Endothelial cell of umbilical vein (primary cell): ENCODE measurements at regions not wholly inside any gene's neighbourhood (a gene's known extent, or its start where the extent isn't known, plus 50 kb on each side); places are given as distances from the start of the nearest gene placed in this dataset.

Source experiments
- BruUV-seq: library from RNA; stranded (reverse); fragments of 400-500 nt; replicated peaks from 2 replicates; lab custom pipeline; 2021; lab: Mats Ljungman, UMichigan
- CTCF ChIA-PET: fragments of 300-600, 350-600 bp; sonication (Branson Sonifier 250); formaldehyde crosslinking; loops from one replicate; lab custom pipeline; 2021; ENCODE audit warnings: antibody characterized with exemption, inconsistent platforms; lab: Charles Lee
- POLR2A ChIA-PET: fragments of 300-600, 350-600 bp; sonication (Branson Sonifier 250); formaldehyde crosslinking; loops from one replicate; lab custom pipeline; 2021; ENCODE audit warnings: antibody characterized with exemption, inconsistent platforms; lab: Charles Lee
- DNase-seq: peaks from one replicate; pipeline ENCODE4 v3.0.0-alpha.2; 2011; ENCODE audit warnings: low read depth, low spot score
- FAIRE-seq: peaks from 2 replicates; lab custom pipeline; 2011; peaks lifted over from hg19 to GRCh38; lab: Jason Lieb, UNC
- H2AFZ ChIP-seq: 2 replicates; pipeline ENCODE4 v1.6.0; 2012; ENCODE audit warnings: low read depth, low read length, control low read depth, inconsistent platforms
- H3K27ac ChIP-seq: 2 replicates; pipeline ENCODE4 v1.5.1; 2011; ENCODE audit warnings: low read depth, mild to moderate bottlenecking, control low read depth, low read length, moderate library complexity; ENCODE audit not compliant: insufficient read depth
- H3K27me3 ChIP-seq, 2 experiments: 2 replicates each; pipeline versions ENCODE4 v1.6.0 to v1.6.1; 2011; ENCODE audit warnings: low read length in 2 of 2, mixed read lengths in 1 of 2; ENCODE audit not compliant: control insufficient read depth in 2 of 2, insufficient read depth in 2 of 2
- H3K36me3 ChIP-seq, 2 experiments: 2 replicates in 1 of 2; 3 replicates in 1 of 2; pipeline ENCODE4 v1.5.1; 2011; ENCODE audit warnings: low read length in 2 of 2, mild to moderate bottlenecking in 1 of 2, moderate library complexity in 1 of 2; ENCODE audit not compliant: control insufficient read depth in 2 of 2, insufficient read depth in 2 of 2; ENCODE audit errors: extremely low read depth in 1 of 2
- H3K4me1 ChIP-seq: 3 replicates; pipeline ENCODE4 v1.5.1; 2011; ENCODE audit warnings: mild to moderate bottlenecking, low read length; ENCODE audit not compliant: control insufficient read depth, insufficient read depth; ENCODE audit errors: extremely low read depth
- H3K4me2 ChIP-seq: 2 replicates; pipeline ENCODE4 v1.6.1; 2011; ENCODE audit warnings: low read length, control low read depth, mixed read lengths; ENCODE audit not compliant: insufficient read depth
- H3K4me3 ChIP-seq, 3 experiments: fragments of 200-600 bp in 1 of 3; sonication (generic), shearing (Covaris generic) in 1 of 3; replicated peaks in 1 of 3; 2 replicates each; pipeline ENCODE4 v1.5.1; 2011 to 2016; ENCODE audit warnings: control low read depth in 3 of 3, low read length in 3 of 3, mild to moderate bottlenecking in 2 of 3, inconsistent platforms in 1 of 3, low read depth in 1 of 3, moderate library complexity in 1 of 3; ENCODE audit not compliant: insufficient read depth in 1 of 3
- H3K79me2 ChIP-seq: 2 replicates; pipeline ENCODE4 v1.6.0; 2012; ENCODE audit warnings: low read length, inconsistent platforms; ENCODE audit not compliant: control insufficient read depth, insufficient read depth
- H3K9ac ChIP-seq: replicated peaks from 2 replicates; pipeline ENCODE3; 2011; ENCODE audit warnings: low read length, control low read depth; ENCODE audit not compliant: insufficient read depth; ENCODE audit errors: extremely low read depth
- H3K9me1 ChIP-seq: replicated peaks from 3 replicates; pipeline ENCODE4 v1.6.0; 2011; ENCODE audit warnings: mild to moderate bottlenecking, low read length; ENCODE audit not compliant: control insufficient read depth, insufficient read depth; ENCODE audit errors: extremely low read depth
- H3K9me3 ChIP-seq: replicated peaks from 2 replicates; pipeline ENCODE4 v1.5.1; 2012; ENCODE audit warnings: low read length, inconsistent platforms; ENCODE audit not compliant: control insufficient read depth, insufficient read depth
- H4K20me1 ChIP-seq: replicated peaks from 2 replicates; pipeline ENCODE3; 2011; ENCODE audit warnings: mild to moderate bottlenecking, low read length; ENCODE audit not compliant: control insufficient read depth, insufficient read depth; ENCODE audit errors: extremely low read depth
- CTCF ChIP-seq, 2 donors: IDR thresholded peaks; 1 replicate in 1 of 2; 2 replicates in 1 of 2; pipeline ENCODE4 v1.5.1; 2011; ENCODE audit warnings: low read length in 2 of 2, mild to moderate bottlenecking in 2 of 2, moderate library complexity in 2 of 2, control low read depth in 1 of 2, inconsistent platforms in 1 of 2, low read depth in 1 of 2; ENCODE audit not compliant: insufficient read depth in 1 of 2; ENCODE audit errors: extremely low read depth in 1 of 2
- EZH2 ChIP-seq: IDR thresholded peaks from 2 replicates; pipeline ENCODE4 v1.6.1; 2012; ENCODE audit warnings: borderline replicate concordance, low read depth, mild to moderate bottlenecking, moderate library complexity, low read length, inconsistent platforms; ENCODE audit not compliant: severe bottlenecking
- FOS ChIP-seq: IDR thresholded peaks from 2 replicates; pipeline ENCODE4 v1.6.1; 2011; ENCODE audit warnings: mild to moderate bottlenecking, low read length, moderate library complexity, borderline replicate concordance; ENCODE audit not compliant: insufficient read depth
- GATA2 ChIP-seq: IDR thresholded peaks from 2 replicates; pipeline ENCODE4 v1.7.0; 2011; ENCODE audit warnings: low read depth, mild to moderate bottlenecking, moderate library complexity, mixed read lengths, low read length; ENCODE audit not compliant: insufficient read length, insufficient read depth
- JUN ChIP-seq: IDR thresholded peaks from 2 replicates; pipeline ENCODE4 v1.6.1; 2011; ENCODE audit warnings: borderline replicate concordance, low read depth; ENCODE audit not compliant: insufficient read length, insufficient read depth
- MAX ChIP-seq: IDR thresholded peaks from 2 replicates; pipeline ENCODE4 v1.6.1; 2011; ENCODE audit not compliant: insufficient read depth, insufficient read length
- MYC ChIP-seq: IDR thresholded peaks from one replicate; pipeline ENCODE4 v1.6.1; 2011; ENCODE audit warnings: mild to moderate bottlenecking, low read depth, low read length
- POLR2A ChIP-seq: IDR thresholded peaks from 2 replicates; pipeline ENCODE4 v1.6.1; 2012; ENCODE audit warnings: low read depth, mild to moderate bottlenecking, control low read depth, low read length
- POLR2AphosphoS5 ChIP-seq: IDR thresholded peaks from 2 replicates; pipeline ENCODE4 v1.6.1; 2012; ENCODE audit warnings: low read depth, mild to moderate bottlenecking, control low read depth, low read length, moderate library complexity; ENCODE audit not compliant: insufficient read depth
- dilution Hi-C: fragments of 300-500 bp; cut with MboI; formaldehyde crosslinking; loops from one replicate; pipeline ENCODE4 v1.15.0; 2019; ENCODE audit warnings: low sequenced_read_pairs; ENCODE audit not compliant: extremely low pct_ligation_motif_present
- intact Hi-C: fragments of 100-400 bp; cut with micrococcal nuclease; formaldehyde crosslinking; loops from one replicate; pipeline ENCODE4 v1.10.0; 2022

GRCh38 chr3:146334151-146334550 is 83.2 kb upstream of the PLSCR4 start:
- H3K27me3 ChIP-seq, result no peaks in the 10 kb centered on the region
- CTCF ChIA-PET, result interaction anchor here (0.6 to 6.5 kb wide), 7 partner anchors 238 to 304 kb away, joined by 3 to 98 read pairs (median 4); no protein-coding TSS in a partner anchor
- dilution Hi-C loops (no loop called here), intact Hi-C loops (loop anchor here (1.0 to 5.0 kb wide), 4 partner anchors 173 to 306 kb away; no protein-coding TSS in a partner anchor)
- FAIRE-seq, result no peak
- TF ChIP-seq CTCF (IDR thresholded peaks at IDR 0.05; ENCODE audit: extremely low read depth in 1 of 2, insufficient read depth in 1 of 2, low read depth in 1 of 2, low read length in 2 of 2) (peak in 1 of 2 donors; percentile 21), FOS (no peak)
- H3K9me1 ChIP-seq, result no peaks in the 10 kb centered on the region
- POLR2A ChIA-PET, result no interaction called here
- no peaks in the 10 kb centered on the region for H4K20me1 ChIP-seq
- no peak overlapping the region for H3K4me2 ChIP-seq
- H3K79me2 ChIP-seq, result no peaks in the 10 kb centered on the region
- no peak overlapping the region for H3K9ac ChIP-seq
- H3K27ac ChIP-seq, result no peak overlapping the region
- no peak overlapping the region for H3K4me3 ChIP-seq
- no peaks in the 10 kb centered on the region for H3K36me3 ChIP-seq
- no TSS peak for BruUV-seq
- no peaks in the 10 kb centered on the region for H3K9me3 ChIP-seq
- H2AFZ ChIP-seq, result no peak overlapping the region
- peak; percentile 46 for DNase-seq
- H3K4me1 ChIP-seq, result no peaks in the 10 kb centered on the region

GRCh38 chr3:146331967-146332366 is 81.1 kb upstream of the PLSCR4 start:
- H3K4me1 ChIP-seq, result peaks cover under 1% of the 10 kb centered on the region
- CTCF ChIA-PET, result interaction anchor here (1.0 to 6.5 kb wide), 4 partner anchors 135 to 263 kb away, joined by 5 to 98 read pairs (median 6); no protein-coding TSS in a partner anchor
- no peak for FAIRE-seq
- H3K79me2 ChIP-seq, result no peaks in the 10 kb centered on the region
- no peak overlapping the region for H3K27ac ChIP-seq
- TF ChIP-seq GATA2 (no peak), JUN (no peak), EZH2 (no peak), FOS (no peak), MYC (no peak), MAX (no peak), CTCF (IDR thresholded peaks at IDR 0.05; ENCODE audit: extremely low read depth in 1 of 2, insufficient read depth in 1 of 2, low read depth in 1 of 2, low read length in 2 of 2) (no peak), POLR2A (no peak), POLR2AphosphoS5 (no peak)
- H3K9me3 ChIP-seq, result no peaks in the 10 kb centered on the region
- BruUV-seq, result no TSS peak
- H4K20me1 ChIP-seq, result no peaks in the 10 kb centered on the region
- intact Hi-C loops (loop anchor here (5.0 kb wide), 2 partner anchors 175 to 260 kb away; no protein-coding TSS in a partner anchor), dilution Hi-C loops (no loop called here)
- DNase-seq, result no peak
- H2AFZ ChIP-seq, result no peak overlapping the region
- no peaks in the 10 kb centered on the region for H3K27me3 ChIP-seq
- H3K4me3 ChIP-seq, result no peak overlapping the region
- no peaks in the 10 kb centered on the region for H3K9me1 ChIP-seq
- POLR2A ChIA-PET, result no interaction called here
- no peak overlapping the region for H3K4me2 ChIP-seq
- no peaks in the 10 kb centered on the region for H3K36me3 ChIP-seq
- no peak overlapping the region for H3K9ac ChIP-seq
